ENCODE measurements at regions not wholly inside any gene's neighbourhood (a gene's known extent, or its start where the extent isn't known, plus 50 kb on each side); places are given as distances from the start of the nearest gene placed in this dataset.

DNA sequence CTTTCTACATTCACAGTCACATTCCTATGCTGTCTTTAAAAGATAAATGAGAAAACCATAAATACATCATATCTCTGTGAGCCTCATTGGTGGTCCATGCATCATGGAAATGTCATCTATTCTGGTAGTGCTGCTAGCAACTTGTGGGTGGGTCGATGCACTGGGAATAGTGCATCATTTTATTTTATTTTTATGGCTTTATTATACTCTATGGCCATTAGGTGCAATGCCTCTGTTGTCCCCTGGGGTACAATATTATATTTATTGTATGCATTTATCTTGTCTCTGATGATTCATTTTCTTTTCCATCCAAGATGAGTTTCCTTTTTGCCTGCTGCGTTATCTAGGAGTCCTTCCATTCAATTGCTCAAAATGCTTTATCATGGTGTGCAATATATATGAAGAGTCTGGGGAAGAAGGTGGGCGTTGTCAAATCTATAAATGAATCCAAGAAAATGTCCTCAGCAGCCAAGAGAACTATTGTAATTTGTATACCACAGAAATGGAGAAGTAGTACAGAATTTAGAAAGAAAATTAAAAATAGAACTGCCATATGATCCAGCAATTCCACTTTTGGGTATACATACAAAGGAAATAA, 324.0 kb downstream of the KCNJ2 start:
- TF ChIP-seq, protein P1, sequence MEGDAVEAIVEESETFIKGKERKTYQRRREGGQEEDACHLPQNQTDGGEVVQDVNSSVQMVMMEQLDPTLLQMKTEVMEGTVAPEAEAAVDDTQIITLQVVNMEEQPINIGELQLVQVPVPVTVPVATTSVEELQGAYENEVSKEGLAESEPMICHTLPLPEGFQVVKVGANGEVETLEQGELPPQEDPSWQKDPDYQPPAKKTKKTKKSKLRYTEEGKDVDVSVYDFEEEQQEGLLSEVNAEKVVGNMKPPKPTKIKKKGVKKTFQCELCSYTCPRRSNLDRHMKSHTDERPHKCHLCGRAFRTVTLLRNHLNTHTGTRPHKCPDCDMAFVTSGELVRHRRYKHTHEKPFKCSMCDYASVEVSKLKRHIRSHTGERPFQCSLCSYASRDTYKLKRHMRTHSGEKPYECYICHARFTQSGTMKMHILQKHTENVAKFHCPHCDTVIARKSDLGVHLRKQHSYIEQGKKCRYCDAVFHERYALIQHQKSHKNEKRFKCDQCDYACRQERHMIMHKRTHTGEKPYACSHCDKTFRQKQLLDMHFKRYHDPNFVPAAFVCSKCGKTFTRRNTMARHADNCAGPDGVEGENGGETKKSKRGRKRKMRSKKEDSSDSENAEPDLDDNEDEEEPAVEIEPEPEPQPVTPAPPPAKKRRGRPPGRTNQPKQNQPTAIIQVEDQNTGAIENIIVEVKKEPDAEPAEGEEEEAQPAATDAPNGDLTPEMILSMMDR (IDR thresholded peaks at IDR 0.05; ENCODE audit: low read depth, low read length, missing input control), result no peak
- TF ChIP-seq, protein P2, sequence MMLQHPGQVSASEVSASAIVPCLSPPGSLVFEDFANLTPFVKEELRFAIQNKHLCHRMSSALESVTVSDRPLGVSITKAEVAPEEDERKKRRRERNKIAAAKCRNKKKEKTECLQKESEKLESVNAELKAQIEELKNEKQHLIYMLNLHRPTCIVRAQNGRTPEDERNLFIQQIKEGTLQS (IDR thresholded peaks at IDR 0.05), result no peak
- TF ChIP-seq TAF1 (conservative IDR thresholded peaks at IDR 0.05) (no peak), RAD21 (IDR thresholded peaks at IDR 0.05) (no peak), YY1 (IDR thresholded peaks at IDR 0.05) (no peak)
- TF ChIP-seq, protein P3, sequence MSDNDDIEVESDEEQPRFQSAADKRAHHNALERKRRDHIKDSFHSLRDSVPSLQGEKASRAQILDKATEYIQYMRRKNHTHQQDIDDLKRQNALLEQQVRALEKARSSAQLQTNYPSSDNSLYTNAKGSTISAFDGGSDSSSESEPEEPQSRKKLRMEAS (IDR thresholded peaks at IDR 0.05), result no peak

All from liver (tissue), 3 donors.